Cortex of kidney (tissue), 1 donor: ENCODE measurements at regions not wholly inside any gene's neighbourhood (a gene's known extent, or its start where the extent isn't known, plus 50 kb on each side); places are given as distances from the start of the nearest gene placed in this dataset.
"Not testable (repeated sequence)": the region's sequence is repeated elsewhere in the genome, so short reads cannot be mapped to it uniquely, and the experiment has no call there.

Source experiments
- DNase-seq: peaks from one replicate; lab custom pipeline; 2025; lab: John Stamatoyannopoulos, UW

DNA sequence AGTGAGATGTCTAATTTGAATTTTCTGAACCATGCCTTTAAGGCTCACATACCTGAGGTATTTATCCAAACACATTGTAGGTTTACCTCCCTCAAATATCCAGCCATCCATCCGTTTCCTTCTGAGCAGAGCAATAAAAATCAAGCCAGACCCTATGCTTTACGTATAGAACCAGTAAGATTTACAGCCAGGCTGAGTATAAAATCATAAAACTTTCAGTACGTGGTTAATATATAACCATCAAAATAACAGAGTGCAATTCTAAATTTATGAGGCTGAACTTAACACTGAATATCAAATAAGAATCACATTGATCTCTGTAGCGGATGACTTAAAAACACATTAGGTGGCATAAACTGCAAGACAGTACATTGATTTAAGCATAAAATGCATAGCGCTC is 877.9 kb upstream of the WWC1 start:
- DNase-seq: no peak

DNA sequence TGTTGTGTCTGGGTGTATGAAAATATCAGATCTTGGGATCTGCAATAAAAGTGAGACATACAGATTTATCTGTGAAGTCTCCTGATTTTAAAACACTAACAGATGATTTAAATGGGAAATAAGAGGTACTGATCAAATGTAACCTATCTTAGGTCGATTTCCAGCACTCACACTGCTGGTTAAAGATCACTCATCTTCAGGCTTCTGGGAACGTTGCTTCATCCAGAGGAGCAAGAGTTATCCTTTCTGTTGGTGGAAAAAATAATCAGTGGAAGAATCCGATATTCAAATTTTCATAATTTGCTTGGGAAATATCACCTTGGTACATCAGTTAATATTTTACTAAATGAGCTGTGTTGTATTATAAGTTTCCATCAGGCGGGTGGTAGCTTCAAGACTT is 876.8 kb upstream of the WWC1 start:
- no peak for DNase-seq

DNA sequence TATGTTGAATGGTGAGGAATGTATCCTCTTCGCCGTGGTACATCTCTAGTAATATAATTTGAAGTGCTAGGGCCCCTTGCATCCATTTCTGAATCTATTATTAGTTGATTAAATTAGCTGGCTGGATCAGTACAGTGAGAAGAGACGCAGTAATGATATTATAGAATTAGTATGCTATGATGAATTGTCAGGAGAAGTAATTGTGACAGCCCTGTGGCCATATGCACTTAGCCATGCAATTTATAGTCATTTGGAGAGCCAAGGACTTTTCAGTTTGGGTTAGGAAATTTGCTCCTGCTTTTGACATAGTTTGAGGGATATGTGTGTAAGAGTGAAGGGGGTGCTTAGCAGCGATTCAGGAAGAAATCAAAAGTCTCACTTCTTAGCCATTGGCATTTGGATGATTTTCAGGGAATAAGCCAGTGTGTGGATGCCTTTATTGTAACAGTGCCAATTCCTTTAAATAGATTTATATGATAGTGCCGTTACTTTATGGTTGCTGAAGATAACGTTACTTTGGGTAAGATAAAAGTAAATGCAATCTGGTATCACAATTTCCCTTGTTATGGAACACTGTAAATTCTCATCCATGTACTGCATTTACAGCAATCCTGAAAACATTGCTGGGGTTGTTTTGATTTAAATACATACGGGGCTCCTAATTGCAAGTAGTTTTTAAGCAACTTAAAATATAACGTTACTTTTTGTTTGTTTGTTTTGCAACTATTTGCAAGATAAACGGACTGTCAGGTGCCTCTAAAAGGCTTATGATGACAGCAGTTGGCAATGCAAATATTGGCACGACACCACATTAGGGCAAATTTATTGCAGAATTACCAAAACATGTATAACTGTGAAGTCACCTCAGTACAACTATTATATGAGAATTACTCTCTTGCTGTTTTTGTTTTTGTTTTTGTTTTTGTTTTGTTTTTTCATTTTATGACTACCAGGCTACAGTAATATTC is 875.4 kb upstream of the WWC1 start:
- no peak for DNase-seq

DNA sequence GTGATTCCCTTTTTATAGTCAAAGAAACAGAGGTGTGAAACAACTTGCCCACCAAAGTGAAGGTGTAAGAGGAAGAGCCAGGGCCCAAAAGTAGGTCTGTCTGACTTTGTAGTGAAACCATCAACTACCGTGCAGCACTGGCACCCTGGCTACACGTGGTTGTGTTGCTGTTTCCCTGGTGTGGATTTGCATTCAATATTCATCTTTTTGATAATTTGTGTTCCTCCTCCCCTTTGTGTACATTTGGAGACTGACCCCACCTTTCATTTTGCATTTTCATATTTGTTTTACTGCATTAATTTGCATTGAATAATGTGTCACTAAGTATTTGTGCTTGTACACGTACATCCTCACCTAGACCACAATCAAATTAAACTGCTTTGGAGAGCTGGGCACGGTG is 873.8 kb upstream of the WWC1 start:
- no peak for DNase-seq

DNA sequence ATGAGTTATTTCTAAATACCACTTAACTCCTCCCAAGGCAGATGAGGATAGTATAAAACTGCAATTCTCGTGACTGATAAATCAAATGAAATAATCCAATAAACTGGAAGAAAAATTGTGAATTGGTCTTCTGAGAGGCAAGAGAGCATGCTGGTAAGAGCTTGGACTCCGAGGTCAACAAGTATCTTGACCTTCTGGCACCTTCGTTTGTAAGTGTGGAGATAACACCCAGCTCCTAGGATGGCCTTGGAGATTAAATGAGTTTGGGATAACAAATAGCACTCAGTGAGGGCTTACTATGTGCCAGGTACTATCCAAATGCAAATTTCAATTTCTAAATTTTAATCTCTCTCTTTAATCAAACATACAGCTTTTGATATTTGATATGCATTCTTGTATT is 866.3 kb upstream of the WWC1 start:
- DNase-seq: no peak

DNA sequence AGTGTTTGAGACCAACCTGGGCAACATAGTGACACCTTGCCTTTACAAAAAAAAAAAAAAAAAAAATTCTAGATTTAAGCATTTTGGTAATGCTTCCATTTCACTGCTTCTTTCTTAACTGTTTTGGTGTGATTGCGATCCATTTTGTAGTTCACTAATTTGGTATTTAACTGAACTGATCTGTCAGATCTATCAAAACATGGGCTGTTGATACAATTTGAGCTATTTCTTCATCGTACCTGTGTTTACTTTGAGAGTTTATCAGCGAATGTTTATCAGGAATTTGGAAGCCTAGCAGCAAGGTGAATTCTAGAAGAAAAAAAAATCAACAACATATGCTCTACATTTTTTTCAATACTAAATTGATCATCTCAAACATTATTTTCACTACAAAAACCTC is 864.9 kb upstream of the WWC1 start:
- DNase-seq: no peak

DNA sequence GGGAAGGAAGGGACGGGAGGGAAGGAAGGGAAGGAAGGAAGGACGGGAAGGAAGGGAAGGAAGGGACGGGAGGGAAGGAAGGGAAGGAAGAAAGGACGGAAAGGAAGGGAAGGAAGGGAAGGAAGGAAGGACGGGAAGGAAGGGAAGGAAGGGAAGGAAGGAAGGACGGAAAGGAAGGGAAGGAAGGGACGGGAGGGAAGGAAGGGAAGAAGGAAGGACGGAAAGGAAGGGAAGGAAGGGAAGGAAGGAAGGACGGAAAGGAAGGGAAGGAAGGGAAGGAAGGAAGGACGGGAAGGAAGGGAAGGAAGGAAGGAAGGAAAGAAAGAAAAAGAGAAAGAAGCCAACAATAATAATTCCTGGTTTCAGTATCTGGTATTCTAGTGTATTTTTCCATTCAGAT is 863.8 kb upstream of the WWC1 start:
- not testable (repeated sequence) for DNase-seq

DNA sequence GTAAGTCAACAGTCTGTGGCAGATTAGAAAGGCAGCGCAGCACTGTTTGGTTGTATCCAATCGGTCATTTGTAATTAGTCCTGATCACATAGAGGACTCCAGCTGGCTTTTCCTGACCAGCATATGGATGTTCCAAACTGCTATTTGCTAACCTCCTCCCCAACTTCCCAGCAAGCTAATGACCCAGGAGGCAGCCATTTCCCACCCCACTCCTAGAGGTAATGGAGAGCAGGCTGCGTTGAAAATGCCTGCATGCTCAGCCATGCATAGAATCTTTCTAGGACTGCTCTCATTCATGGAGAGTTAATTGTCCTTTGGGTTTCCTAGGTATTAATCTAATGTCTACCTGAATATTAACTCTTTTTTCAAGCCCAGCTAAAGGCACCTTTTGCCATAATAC is 850.6 kb upstream of the WWC1 start:
- no peak for DNase-seq

DNA sequence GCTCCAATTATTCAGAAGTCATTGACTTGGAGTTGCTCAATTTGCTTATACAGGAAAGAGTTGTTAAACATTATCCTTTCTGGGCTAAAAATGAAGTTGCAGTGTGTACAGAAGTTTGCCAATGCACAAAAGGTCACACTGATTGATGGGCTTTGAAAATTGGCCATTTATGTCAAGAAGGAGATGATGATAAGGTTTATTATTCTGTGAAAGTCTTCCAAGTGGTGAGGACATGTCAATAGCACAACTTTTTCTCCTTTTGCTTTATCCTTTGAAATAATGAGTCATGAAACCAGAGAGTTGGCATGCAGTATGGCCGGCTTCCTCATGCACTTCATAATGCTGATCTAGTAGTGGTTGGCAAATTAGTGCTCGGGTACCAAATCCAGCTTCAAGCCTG is 848.5 kb upstream of the WWC1 start:
- no peak for DNase-seq

DNA sequence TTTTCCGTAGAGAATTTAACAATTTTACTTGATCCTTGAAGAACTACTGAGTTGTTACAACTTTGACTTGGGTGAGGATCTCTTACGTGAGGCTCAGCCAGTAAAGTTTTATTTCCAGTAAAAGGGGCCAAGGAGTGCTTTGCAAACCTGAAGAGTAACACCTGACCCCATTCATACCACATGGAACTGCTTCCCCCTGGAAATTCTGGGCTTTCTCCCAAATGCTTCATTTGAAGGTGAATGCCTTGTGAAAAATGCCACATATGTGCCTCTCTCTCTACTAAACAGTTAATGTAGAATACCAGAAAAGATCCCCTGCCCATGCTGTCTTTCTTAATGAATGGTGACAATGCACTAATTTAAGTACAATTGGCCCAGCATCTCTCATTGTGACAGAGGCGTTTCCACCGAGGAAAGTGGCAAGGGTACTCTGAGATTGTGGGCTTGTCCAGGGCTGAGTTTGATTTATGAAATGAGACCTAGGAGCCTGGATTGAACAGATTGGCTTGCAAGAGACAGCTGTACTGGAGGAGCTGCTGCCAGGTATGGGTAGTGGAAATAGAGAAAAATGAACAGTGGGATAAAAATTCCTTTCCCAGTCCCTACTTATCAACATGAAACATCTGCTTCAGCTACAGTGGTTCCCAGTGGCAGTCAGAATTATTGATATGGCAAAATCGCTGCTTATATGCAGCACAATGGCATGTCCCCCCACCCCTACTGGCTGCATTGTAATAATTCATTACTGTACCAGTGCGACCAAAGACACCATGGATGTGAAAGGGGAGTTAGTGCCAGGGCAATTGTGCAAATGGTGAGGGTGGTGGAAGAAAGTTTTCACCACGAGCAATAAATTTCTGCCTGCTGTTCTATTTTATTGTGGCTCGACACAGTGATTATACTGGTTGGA is 843.7 kb upstream of the WWC1 start:
- no peak for DNase-seq

DNA sequence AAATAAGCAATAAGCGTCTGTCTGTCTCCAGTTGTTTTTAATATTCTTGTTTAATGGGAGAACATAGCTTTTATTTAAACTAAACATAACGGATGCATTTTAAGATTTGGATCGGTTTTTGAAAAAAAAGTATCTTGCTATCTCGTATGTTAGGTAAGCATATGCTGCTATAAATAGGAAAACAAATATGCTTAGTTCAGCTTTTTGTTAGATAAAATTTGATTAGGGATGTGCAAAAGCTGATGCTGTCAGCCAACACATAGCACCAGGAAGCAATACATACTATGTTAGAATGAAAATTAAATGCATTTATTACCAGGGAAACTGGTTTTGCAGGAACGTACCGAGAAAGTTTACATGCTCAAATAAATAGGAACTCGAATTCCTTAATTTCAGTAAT is 843.1 kb upstream of the WWC1 start:
- no peak for DNase-seq

DNA sequence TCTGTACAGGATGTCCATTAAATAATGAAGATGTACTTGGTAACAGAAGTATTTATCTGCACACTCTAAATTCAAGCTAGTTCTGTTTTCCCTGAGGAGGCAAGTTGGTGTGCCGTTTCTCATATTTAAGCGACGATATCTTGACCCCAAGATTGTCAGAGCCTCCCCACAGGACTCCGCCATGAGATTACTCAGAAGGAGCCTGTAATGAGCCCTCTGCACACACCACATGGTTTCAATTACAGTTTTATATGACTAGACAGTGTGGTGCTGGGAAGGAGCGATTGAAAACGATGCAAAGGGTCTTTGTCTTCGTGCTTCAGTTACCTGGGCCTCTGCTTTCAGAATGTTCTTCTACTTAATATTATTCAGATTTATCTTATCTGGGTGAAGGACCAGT is 840.4 kb upstream of the WWC1 start:
- no peak for DNase-seq

DNA sequence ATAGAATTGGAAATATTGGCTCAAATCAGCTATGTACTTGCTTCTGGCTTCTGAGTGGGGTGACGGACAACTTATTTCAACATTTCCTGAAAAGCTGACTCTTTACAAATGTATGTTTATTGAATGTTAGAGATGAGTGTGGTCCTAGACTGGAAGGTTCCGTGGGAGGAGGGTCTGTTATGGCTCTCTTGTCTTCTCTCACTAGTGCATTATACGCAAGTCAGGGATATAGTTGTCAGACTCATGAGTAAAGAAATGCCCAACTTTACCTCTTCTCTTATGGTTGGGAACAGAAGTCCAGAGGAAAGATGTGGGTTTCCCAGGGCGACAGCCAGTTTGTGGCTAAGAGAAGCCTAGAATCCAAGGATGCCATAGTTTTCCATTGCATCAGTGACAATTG is 839.3 kb upstream of the WWC1 start:
- DNase-seq: no peak

DNA sequence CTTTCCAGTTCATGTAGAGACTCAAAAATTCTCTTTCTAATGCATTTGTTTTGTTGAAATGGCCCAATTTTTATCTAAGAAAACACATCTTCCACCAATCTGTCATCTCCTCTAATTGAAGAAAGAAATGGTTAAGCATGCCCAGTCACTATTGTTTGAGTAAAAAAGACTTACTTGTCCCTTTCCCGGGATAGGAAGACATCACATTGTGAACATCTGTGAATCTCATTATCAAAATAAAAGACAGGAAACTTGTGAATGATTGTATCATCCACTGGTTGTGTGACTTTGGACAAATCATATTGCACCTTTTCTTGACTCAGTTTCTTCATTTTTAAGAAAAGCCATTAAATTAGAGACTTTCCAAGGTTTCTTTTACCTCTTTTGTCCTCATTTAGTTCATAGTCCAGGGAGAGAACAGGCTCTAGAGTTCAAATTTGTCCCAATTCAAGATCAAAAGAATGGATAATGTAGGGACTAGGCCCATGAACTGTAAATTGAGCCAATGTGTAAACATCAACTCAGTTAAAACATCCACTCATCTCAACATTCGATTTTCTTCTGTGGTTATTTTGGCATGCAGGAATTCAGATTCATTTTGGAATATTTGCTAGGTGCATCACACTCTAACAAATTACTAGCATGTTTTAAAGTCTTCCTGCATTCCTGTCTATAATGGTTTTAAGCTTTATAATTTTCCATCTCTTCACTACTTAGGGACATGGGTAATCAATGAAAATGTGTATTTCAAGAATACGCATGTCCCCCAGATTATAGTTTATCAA is 838.0 kb upstream of the WWC1 start:
- no peak for DNase-seq

DNA sequence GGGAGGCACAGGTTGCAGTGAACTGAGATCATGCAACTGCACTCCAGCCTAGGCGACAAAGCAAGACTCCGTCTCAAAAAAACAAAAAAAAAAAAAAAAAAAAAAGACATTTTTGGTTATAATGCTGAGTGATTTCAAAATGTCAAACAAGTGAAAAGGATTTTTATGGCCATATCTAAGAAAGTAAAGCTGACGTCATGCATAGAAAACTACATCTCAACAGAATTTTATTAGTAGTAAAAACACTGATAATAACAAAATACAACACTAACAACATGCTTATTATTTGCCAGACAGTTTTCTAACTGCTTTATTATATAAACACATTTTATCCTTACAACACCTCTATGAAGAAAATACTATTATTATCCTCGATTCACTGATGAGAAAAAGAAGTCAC is 833.0 kb upstream of the WWC1 start:
- no peak for DNase-seq

DNA sequence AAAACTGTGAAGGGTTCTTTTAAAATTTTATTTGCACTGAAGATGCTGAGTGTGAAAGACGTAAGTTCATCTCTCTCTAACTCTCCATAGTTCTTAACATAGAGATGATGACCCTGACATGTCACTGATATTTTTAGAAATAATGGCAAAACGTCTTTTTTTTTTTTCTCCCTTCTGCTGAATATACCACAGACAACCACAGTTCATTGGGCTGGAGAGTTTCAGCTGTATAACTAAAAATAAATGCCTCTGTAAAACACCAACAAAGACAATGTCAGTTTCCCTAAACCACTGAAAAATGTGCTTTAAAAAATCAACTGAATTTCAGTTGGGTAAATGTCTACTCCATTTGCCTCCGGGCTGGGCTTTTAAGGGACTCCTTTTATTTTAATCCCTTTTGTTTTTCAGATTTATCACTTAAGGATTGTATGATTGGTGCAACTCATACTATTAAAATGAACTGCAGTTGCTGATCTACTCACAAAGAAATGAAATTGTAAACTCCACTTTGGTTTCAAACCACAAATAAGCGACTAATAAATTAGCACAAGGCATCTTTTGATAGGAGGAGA is 830.9 kb upstream of the WWC1 start:
- no peak for DNase-seq

DNA sequence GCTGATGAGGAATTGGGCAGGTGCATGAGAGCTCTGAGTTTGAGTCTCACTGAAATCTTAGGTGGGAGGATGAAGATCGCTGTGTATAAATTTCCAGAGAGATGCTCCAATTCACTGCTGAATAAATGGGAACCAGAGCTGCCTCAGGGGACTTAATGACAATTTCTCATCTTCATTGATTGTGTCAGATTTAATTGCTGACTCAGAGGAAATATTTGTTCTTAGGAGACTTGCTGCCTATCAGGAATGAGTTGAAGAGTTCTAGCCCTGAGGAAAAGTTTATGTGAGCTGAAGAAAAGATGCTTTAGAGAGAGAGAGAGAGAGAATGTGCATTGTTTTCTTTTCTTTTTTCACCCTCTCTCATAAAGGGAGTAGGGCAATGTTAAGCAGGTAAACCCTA is 827.5 kb upstream of the WWC1 start:
- no peak for DNase-seq

DNA sequence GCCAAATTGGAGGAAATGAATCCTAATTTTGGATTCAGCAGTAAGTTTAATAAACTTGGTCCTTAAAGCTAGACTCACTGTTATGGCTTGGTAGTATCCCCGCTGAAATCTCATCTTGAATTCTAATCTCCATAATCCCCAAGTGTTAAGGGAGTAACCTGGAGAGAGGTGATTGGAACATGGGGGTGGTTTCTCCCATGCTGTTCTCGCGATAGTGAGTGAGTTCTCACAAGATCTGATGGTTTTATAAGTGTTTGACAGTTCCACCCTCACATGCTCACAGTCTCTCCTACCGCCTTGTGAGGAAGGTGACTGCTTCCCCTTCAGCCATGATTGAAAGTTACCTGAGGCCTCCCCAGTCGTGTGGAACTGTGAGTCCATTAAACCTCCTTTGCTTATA is 824.5 kb upstream of the WWC1 start:
- DNase-seq: no peak

DNA sequence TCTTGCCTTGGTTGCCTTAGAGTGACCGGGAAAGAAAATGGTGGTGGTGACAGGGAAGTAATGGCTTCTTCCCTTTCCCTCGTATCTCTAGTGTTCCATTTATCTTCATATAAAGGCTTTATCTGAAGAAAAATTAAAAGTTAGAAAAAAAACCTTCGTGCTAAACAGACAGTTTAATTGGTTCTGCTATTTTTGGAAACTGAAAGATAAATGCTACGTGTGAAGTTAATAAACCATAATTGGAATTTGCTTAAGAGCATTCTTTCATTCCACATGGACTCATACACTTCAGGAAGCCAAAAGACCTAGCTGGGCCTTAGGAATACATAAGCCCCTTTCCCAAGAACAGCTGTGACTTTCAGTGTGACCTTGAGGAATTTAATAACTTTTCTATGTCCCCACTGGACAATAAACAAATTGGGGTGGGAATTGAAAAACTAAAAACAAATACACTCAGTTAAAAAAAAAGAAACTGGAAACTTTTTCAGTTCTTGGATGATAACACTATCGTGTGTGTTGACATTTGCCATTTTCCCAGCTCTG is 818.8 kb upstream of the WWC1 start:
- no peak for DNase-seq

DNA sequence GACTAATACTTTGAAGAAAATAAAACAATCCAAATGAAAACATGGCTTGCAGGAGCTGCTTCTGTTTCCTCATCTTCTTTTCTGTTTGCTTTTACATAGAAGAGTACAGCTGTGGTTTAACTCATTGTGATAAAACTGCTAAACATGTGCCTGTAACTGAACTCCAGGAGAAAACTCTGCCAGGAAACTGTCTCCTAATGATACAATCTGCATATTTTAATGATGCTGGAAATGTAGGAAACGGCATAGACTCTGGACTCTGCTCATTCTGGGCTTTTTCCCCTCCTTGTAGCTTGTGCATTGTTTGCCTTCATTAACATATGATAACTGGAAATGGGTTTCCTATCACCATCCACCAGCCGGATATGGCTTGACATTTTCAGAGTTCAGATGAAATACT is 813.3 kb upstream of the WWC1 start:
- no peak for DNase-seq

DNA sequence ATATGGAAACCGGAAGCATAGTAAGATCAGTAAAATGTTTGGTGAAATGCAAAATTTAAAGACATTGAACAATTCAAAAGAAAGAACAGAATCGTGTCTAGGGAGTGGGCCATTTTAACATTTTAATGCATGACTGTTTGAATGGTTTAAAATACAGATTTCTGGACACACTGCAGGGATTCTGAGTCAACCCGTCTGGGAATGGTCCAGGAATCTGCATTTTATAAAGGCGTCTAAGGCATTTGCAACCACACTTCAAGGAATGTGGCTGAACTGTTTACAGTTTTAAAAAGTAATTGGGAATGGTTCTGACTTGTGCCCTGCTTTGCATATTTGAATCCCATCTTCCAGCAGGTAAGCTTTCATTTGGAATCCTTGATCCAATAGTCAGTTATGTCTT is 811.7 kb upstream of the WWC1 start:
- DNase-seq: no peak

DNA sequence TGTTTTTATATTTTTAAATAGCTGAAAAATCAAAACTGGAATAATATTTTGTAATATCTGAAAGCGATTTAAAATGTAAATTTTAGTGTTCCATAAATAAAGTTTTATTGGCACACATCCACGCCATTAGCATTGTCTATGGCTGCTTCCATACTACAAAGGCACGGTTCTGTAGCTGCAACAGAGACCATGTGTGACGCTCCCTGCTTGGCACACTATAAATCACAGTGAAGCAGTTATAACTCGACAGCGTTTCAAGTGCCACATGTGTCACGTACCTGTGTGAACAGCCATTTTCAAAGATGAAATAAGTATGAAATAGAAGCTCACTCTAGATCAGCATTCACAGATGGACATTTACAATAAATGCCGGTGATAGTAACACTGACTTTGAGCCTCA is 810.1 kb upstream of the WWC1 start:
- DNase-seq: no peak
